ENCODE measurements at regions not wholly inside any gene's neighbourhood (a gene's known extent, or its start where the extent isn't known, plus 50 kb on each side); places are given as distances from the start of the nearest gene placed in this dataset.

DNA sequence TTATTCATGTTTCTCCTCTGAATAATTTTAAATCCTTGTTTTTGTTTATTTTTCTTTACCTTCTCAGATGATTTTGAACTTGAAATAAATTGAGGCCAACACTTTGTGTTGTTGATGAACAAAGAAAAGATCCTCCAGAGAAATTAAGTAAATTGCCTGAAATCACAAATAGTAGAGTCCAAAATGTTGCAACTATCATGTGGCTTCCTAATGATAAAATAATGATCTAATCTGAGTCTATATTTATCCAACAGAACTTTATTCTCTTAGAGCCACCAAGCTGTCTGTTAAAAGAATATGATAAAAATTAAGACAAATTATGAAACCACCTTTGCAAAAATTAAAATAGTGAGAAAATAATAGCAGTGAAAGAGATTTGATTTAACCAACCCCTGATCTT lies 132.2 kb upstream of the SPEF2 start:
- H2BK5ac ChIP-seq (ENCODE audit: low read depth, low read length): no peak overlapping the region
- no peak for DNase-seq (ENCODE audit: low read depth in 1 of 2, low spot score in 2 of 2)
- no peak overlapping the region for H3K4me3 ChIP-seq (ENCODE audit: extremely low read depth in 1 of 4, insufficient read depth in 2 of 4, low read depth in 3 of 4, low read length in 4 of 4)
- H2AK5ac ChIP-seq (ENCODE audit: low read depth, low read length): no peak overlapping the region
- H4K20me1 ChIP-seq (replicated peaks in 1 of 2; ENCODE audit: control insufficient read depth in 1 of 2, insufficient read depth in 2 of 2, low read length in 2 of 2): no peaks in the 10 kb centered on the region
- H3K14ac ChIP-seq (ENCODE audit: insufficient read length): no peak overlapping the region
- no peak overlapping the region for H4K8ac ChIP-seq (ENCODE audit: extremely low read depth, insufficient read depth, low read length)
- no peak overlapping the region for H3K18ac ChIP-seq (ENCODE audit: extremely low read depth, low read length)
- peaks cover 0 to 2% (median 2%) of the 10 kb centered on the region in 4 experiments; a peak in 2 of 7 replicates for H3K4me1 ChIP-seq (replicated peaks in 1 of 4; ENCODE audit: control insufficient read depth in 3 of 4, insufficient read depth in 4 of 4, low read length in 3 of 4)
- no peak overlapping the region for H2BK15ac ChIP-seq (ENCODE audit: low read length)
- H3K27me3 ChIP-seq (replicated peaks in 1 of 4; ENCODE audit: control insufficient read depth in 3 of 4, extremely low read depth in 1 of 4, insufficient read depth in 3 of 4, low read length in 3 of 4): no peaks in the 10 kb centered on the region
- H3K9me3 ChIP-seq (ENCODE audit: insufficient read depth in 2 of 2, low read depth in 1 of 2, low read length in 1 of 2): no peaks in the 10 kb centered on the region
- H3K27ac ChIP-seq (ENCODE audit: low read depth, low read length): no peak overlapping the region
- FAIRE-seq: no peak
- ChIA-PET CTCF (ENCODE audit: partially characterized antibody) (interaction anchor here (1.2 kb wide), 1 partner anchor 259 kb away, joined by 3 read pairs; no protein-coding TSS in a partner anchor), POLR2A (ENCODE audit: partially characterized antibody) (no interaction called here)
- TF ChIP-seq PHF8 (conservative IDR thresholded peaks at IDR 0.05; ENCODE audit: low read depth, low read length) (no peak), ZNF274 (IDR thresholded peaks at IDR 0.05; ENCODE audit: borderline replicate concordance, extremely low read depth, low read length) (no peak), FOSL1 (IDR thresholded peaks at IDR 0.05; ENCODE audit: insufficient read depth, low read depth, low read length) (no peak), CHD1 (IDR thresholded peaks at IDR 0.05; ENCODE audit: low read depth, low read length) (no peak), YY1 (IDR thresholded peaks at IDR 0.05; ENCODE audit: low read depth, low read length) (no peak), KDM5A (IDR thresholded peaks at IDR 0.05; ENCODE audit: low read length) (no peak)
- no peak overlapping the region for H2BK12ac ChIP-seq (ENCODE audit: low read depth, low read length)
- H4K91ac ChIP-seq (replicated peaks; ENCODE audit: insufficient read length, low read length): no peak overlapping the region
- no peak overlapping the region for H2AFZ ChIP-seq (ENCODE audit: low read length)
- no peaks in the 10 kb centered on the region for H3K79me2 ChIP-seq (ENCODE audit: control insufficient read depth in 1 of 2, insufficient read depth in 2 of 2, low read length in 2 of 2)
- no peak overlapping the region for H3K4ac ChIP-seq (replicated peaks; ENCODE audit: insufficient read length, low read depth, low read length)
- no peak overlapping the region for H2BK120ac ChIP-seq (replicated peaks; ENCODE audit: low read depth, low read length)
- no peak overlapping the region for H3K56ac ChIP-seq (replicated peaks; ENCODE audit: insufficient read length, low read depth, low read length)
- H3K23ac ChIP-seq (ENCODE audit: insufficient read length): no peak overlapping the region
- H4K5ac ChIP-seq (ENCODE audit: insufficient read length, low read depth, low read length): no peak overlapping the region
- H3K9ac ChIP-seq (replicated peaks in 1 of 4; ENCODE audit: extremely low read depth in 1 of 4, low read depth in 3 of 4, low read length in 3 of 4): no peak overlapping the region
- no peaks in the 10 kb centered on the region for H3K23me2 ChIP-seq (ENCODE audit: low read depth, low read length)
- no peak overlapping the region for H3K4me2 ChIP-seq (ENCODE audit: insufficient read depth in 1 of 2, low read depth in 2 of 2, low read length in 2 of 2)
- H2BK20ac ChIP-seq (ENCODE audit: low read length): no peak overlapping the region
- H3K36me3 ChIP-seq (ENCODE audit: control insufficient read depth in 2 of 4, insufficient read depth in 4 of 4, low read length in 3 of 4): no peaks in the 10 kb centered on the region
- no peaks in the 10 kb centered on the region for H3K79me1 ChIP-seq (ENCODE audit: low read depth, low read length)

Measured in H1 (cell line).